GM23248 (cell line): ENCODE measurements at regions not wholly inside any gene's neighbourhood (a gene's known extent, or its start where the extent isn't known, plus 50 kb on each side); places are given as distances from the start of the nearest gene placed in this dataset.

Experiments used
- EZH2 ChIP-seq: fragments of 200-600 bp; sonication (generic); IDR thresholded peaks from 2 replicates; pipeline ENCODE4 v1.6.1; 2018; ENCODE audit warnings: antibody characterized with exemption, mild to moderate bottlenecking; ENCODE audit not compliant: insufficient read depth, poor library complexity, severe bottlenecking
- EZH2phosphoT487 ChIP-seq: fragments of 200-600 bp; sonication (generic); IDR thresholded peaks from 2 replicates; pipeline ENCODE4 v1.6.1; 2018; ENCODE audit warnings: antibody characterized with exemption, moderate library complexity, mild to moderate bottlenecking, low read depth; ENCODE audit not compliant: insufficient read depth

DNA sequence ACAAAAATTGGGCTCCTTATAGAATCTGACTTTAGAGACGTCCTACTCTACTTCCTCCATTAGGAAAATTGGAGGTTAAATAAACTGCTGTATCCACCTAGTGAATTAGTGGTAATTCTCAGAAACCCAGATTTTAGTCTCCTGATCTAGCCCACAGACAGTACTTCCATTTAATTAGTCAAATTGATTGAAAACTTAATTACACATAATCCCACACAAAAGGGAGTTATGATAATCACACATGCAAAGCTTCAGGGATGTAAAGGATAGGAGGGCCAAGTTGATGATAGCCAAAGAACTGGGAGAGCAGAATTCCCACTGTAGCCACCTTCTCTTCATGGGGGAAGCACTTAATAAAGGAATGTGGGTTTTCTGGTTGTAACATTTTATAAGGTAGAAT is 471.9 kb downstream of the TMEM182 start:
- no peak for TF ChIP-seq EZH2
- TF ChIP-seq EZH2phosphoT487, result no peak
